Ovary (tissue), 3 donors: ENCODE measurements at regions not wholly inside any gene's neighbourhood (a gene's known extent, or its start where the extent isn't known, plus 50 kb on each side); places are given as distances from the start of the nearest gene placed in this dataset.

Experiments
- POLR2A ChIP-seq: fragments of 450-650 bp; IDR thresholded peaks from one replicate; pipeline ENCODE4 v1.6.1; 2017; ENCODE audit warnings: antibody characterized with exemption, mild to moderate bottlenecking, moderate library complexity
- TF ChIP-seq, protein P1 (sequence below), 3 donors: fragments of 450-650 bp in 2 of 3; fragments of 200-600 bp in 1 of 3; IDR thresholded peaks; one replicate each; pipeline versions ENCODE4 v1.5.1 to v1.8.0; 2016 to 2022; ENCODE audit warnings: antibody characterized with exemption in 3 of 3, mild to moderate bottlenecking in 1 of 3
- donor health status: DM: no; HTN: no; CAD: no.

DNA sequence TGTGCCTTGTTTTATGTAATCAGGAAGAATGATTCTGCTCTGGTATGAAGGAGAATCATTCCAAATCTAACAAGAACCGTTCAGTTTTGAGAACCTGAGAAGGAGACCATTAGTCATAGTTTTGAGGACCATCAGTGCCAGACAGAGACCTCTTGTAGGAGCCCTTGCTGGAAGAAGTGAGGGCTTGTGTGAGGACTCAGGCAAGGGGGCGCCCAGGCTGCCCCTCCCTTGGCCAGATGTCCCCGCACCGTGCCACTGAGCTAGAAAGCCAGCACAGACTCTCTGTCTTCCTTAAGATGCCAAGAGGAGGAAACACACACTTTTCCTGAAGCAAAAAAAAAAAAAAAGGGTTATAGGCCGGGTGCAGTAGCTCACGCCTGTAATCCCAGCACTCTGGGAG, 55.7 kb upstream of the SLC39A10 start:
- TF ChIP-seq, protein P1, sequence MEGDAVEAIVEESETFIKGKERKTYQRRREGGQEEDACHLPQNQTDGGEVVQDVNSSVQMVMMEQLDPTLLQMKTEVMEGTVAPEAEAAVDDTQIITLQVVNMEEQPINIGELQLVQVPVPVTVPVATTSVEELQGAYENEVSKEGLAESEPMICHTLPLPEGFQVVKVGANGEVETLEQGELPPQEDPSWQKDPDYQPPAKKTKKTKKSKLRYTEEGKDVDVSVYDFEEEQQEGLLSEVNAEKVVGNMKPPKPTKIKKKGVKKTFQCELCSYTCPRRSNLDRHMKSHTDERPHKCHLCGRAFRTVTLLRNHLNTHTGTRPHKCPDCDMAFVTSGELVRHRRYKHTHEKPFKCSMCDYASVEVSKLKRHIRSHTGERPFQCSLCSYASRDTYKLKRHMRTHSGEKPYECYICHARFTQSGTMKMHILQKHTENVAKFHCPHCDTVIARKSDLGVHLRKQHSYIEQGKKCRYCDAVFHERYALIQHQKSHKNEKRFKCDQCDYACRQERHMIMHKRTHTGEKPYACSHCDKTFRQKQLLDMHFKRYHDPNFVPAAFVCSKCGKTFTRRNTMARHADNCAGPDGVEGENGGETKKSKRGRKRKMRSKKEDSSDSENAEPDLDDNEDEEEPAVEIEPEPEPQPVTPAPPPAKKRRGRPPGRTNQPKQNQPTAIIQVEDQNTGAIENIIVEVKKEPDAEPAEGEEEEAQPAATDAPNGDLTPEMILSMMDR (IDR thresholded peaks at IDR 0.05) = no peak
- no peak for TF ChIP-seq POLR2A
